ENCODE measurements at regions not wholly inside any gene's neighbourhood (a gene's known extent, or its start where the extent isn't known, plus 50 kb on each side); places are given as distances from the start of the nearest gene placed in this dataset.

DNA sequence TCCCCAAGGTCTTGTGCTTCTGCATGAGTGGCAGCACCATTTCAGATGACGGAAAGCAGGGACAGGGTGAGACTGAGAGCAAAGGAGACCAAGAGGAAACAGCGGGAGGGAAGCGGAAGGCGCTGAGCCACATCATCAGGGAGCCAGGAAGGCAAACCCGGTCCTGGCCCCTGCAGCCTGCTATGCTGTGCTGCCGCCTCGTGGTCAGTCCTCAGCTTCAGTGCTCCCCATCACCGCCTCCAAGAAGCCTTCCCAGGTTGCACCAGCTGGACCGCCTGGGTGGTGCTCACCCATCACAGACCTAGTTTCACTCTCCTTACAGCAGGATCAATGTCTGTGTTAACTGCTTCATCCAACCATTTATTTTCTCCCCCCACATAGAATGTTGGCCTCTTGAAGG lies 73.0 kb upstream of the PHF21B start:
- peak; percentile 50 for ATAC-seq
- peaks cover 17% of the 10 kb centered on the region for H3K27me3 ChIP-seq
- no peak for DNase-seq

DNA sequence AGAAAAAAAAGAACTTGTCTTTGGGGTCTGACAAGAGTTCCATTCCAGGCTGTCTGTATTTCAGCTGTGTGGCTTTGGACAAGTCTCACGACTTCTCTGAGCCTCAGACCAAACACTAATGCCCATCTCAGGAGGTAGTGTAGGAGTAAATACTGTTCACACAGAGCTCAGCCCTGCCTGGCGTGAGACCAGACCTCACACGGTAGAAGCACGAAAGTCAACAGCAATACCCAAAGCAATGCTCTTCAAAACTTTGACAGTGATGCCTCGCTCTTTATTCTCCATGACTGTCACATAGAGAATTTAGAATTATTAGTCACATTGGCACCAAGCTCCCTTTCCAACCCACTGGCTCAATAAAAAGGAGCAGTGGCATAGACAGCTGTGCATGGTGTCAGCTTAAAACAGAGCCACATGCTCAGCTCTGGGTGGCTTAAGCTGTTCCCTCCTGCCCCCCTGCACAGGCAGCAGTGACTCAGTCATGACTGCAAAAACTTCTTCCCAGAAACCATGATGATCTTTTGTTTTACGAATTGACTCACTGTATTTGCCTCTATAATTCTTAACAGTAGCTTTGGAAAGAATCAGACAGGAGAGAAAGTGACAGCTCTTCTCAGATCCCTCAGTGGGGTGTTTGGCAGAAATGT lies 74.0 kb upstream of the PHF21B start:
- peaks cover 12% of the 10 kb centered on the region for H3K27me3 ChIP-seq
- TF ChIP-seq, protein P1, sequence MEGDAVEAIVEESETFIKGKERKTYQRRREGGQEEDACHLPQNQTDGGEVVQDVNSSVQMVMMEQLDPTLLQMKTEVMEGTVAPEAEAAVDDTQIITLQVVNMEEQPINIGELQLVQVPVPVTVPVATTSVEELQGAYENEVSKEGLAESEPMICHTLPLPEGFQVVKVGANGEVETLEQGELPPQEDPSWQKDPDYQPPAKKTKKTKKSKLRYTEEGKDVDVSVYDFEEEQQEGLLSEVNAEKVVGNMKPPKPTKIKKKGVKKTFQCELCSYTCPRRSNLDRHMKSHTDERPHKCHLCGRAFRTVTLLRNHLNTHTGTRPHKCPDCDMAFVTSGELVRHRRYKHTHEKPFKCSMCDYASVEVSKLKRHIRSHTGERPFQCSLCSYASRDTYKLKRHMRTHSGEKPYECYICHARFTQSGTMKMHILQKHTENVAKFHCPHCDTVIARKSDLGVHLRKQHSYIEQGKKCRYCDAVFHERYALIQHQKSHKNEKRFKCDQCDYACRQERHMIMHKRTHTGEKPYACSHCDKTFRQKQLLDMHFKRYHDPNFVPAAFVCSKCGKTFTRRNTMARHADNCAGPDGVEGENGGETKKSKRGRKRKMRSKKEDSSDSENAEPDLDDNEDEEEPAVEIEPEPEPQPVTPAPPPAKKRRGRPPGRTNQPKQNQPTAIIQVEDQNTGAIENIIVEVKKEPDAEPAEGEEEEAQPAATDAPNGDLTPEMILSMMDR (IDR thresholded peaks at IDR 0.05): no peak
- H3K9me3 ChIP-seq: no peaks in the 10 kb centered on the region
- no peaks in the 10 kb centered on the region for H3K36me3 ChIP-seq
- ATAC-seq (no peak), DNase-seq (no peak)
- H3K4me1 ChIP-seq: no peaks in the 10 kb centered on the region
- H3K4me3 ChIP-seq: no peak overlapping the region
- intact Hi-C loops (cut with DNase I): no loop called here
- H3K27ac ChIP-seq: no peak overlapping the region

More for the DNA sequence above, 73.0 kb upstream of the PHF21B start:
- intact Hi-C loops (cut with DNase I): no loop called here
- H3K36me3 ChIP-seq: no peaks in the 10 kb centered on the region
- TF ChIP-seq, protein P1 (IDR thresholded peaks at IDR 0.05): no peak
- no peaks in the 10 kb centered on the region for H3K9me3 ChIP-seq
- H3K27ac ChIP-seq: no peak overlapping the region
- no peak overlapping the region for H3K4me3 ChIP-seq
- no peaks in the 10 kb centered on the region for H3K4me1 ChIP-seq

DNA sequence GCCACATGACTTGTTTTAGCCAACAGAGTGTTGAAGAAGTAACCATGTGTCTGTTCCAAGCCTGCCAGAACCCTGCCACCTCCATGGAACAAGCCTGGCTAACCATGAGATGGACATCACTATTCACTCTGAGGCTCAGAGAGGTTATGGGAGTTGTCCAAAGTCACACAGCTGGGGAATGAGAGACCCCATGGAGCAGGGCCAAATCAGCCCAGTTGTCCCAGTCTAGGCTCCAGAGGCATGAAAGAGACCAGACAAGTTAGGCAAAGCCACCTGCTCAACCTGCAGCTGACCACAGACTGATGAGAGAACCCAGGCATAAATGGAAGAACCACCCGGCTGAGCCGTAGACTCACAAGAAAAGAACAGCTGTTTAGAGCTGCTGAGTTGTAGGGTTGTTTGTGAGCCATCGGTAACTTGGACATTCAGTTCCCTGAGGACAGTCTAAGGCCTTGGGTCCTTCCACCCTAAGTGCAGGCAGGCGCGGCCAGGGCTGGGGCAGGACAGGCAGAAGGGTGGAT lies 74.7 kb upstream of the PHF21B start:
- H3K9me3 ChIP-seq: no peaks in the 10 kb centered on the region
- H3K4me3 ChIP-seq: no peak overlapping the region
- DNase-seq: no peak
- H3K4me1 ChIP-seq: no peaks in the 10 kb centered on the region
- intact Hi-C loops (cut with DNase I): no loop called here
- H3K36me3 ChIP-seq: no peaks in the 10 kb centered on the region
- peaks cover 12% of the 10 kb centered on the region for H3K27me3 ChIP-seq
- TF ChIP-seq, protein P1 (IDR thresholded peaks at IDR 0.05): no peak
- H3K27ac ChIP-seq: no peak overlapping the region
- ATAC-seq: no peak

DNA sequence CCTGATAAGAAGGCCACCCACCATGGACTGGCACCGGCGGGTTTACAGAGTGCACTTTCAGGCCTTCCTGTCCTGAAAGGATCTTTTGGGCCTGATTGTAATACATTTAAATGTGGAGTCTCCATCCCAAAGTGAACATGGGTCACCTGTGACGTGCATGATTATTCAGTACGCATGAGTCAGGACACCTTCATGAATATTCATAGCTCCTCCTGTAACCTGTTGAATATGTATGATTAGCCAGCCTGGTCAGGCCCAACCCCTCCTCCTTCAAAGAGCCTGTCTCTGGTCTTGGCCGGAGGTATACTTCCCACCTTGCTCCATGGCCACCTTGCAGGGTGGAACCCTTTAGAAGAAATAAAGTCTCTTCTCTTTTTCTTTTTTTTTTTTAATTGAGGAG lies 75.9 kb upstream of the NUP50 start:
- DNase-seq: no peak
- intact Hi-C loops (cut with DNase I): no loop called here
- ATAC-seq: no peak
- Histone ChIP-seq H3K27ac (no peak overlapping the region), H3K4me1 (no peaks in the 10 kb centered on the region), H3K36me3 (no peaks in the 10 kb centered on the region), H3K27me3 (peaks cover 12% of the 10 kb centered on the region), H3K9me3 (no peaks in the 10 kb centered on the region), H3K4me3 (no peak overlapping the region)
- TF ChIP-seq, protein P1 (IDR thresholded peaks at IDR 0.05): no peak

DNA sequence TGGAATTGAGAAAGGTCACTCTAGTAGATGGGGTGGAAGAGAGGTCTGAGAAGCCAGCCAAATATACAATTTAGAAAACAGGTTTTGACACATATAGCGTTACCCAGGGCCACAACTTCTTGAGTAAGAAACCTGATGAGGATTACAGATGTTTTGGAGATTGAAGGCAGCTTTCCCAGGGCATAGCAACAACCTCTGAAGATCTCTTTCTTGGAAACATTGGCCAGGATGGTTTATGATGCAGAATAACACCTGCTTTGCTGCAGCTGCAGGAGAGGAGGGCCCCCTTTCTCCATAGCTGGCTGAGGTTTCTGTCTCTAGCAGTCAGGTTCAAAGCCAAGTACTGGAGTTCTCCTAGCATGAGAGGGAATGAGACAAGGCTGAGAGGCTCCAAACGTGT lies 75.1 kb upstream of the NUP50 start:
- ATAC-seq: no peak
- Histone ChIP-seq H3K36me3 (no peaks in the 10 kb centered on the region), H3K4me1 (no peaks in the 10 kb centered on the region), H3K27me3 (peaks cover 7% of the 10 kb centered on the region), H3K27ac (no peak overlapping the region), H3K4me3 (no peak overlapping the region), H3K9me3 (no peaks in the 10 kb centered on the region)
- intact Hi-C loops (cut with DNase I): no loop called here
- DNase-seq: no peak
- TF ChIP-seq, protein P1 (IDR thresholded peaks at IDR 0.05): no peak
